ENCODE measurements at regions not wholly inside any gene's neighbourhood (a gene's known extent, or its start where the extent isn't known, plus 50 kb on each side); places are given as distances from the start of the nearest gene placed in this dataset.

GRCh38 chr12:75606151-75606550 lies 94.7 kb upstream of the KRR1 start:
- TF ChIP-seq CTCF (IDR thresholded peaks at IDR 0.05) (no peak), POLR2A (IDR thresholded peaks at IDR 0.05) (no peak)

Data from body of pancreas (tissue), 4 donors.